Fibroblast of skin of abdomen (primary cell): ENCODE measurements at regions not wholly inside any gene's neighbourhood (a gene's known extent, or its start where the extent isn't known, plus 50 kb on each side); places are given as distances from the start of the nearest gene placed in this dataset.

Experiments used
- DNase-seq: peaks from one replicate; pipeline ENCODE4 v3.0.0-alpha.2; 2013

GRCh38 chr22:27610863-27611786 is 190.4 kb downstream of the MN1 start:
- no peak for DNase-seq

GRCh38 chr22:27612115-27612514 is 189.4 kb downstream of the MN1 start:
- no peak for DNase-seq

GRCh38 chr22:27613099-27614005 is 188.2 kb downstream of the MN1 start:
- no peak for DNase-seq

GRCh38 chr22:27614006-27614649 is 187.4 kb downstream of the MN1 start:
- no peak for DNase-seq

GRCh38 chr22:27614650-27615007 is 186.9 kb downstream of the MN1 start:
- no peak for DNase-seq

- no peak for DNase-seq
Observed at GRCh38 chr22:27615408-27615807, 186.1 kb downstream of the MN1 start.

GRCh38 chr22:27616033-27616432 is 185.5 kb downstream of the MN1 start:
- DNase-seq, result no peak

GRCh38 chr22:27617214-27617881 is 184.2 kb downstream of the MN1 start:
- DNase-seq, result no peak

- DNase-seq, result no peak
Observed at GRCh38 chr22:27620367-27621154, 181.0 kb downstream of the MN1 start.

- no peak for DNase-seq
Observed at GRCh38 chr22:27621486-27622070, 180.0 kb downstream of the MN1 start.

GRCh38 chr22:27624042-27624441 is 177.5 kb downstream of the MN1 start:
- DNase-seq, result no peak

GRCh38 chr22:27624705-27625104 is 176.9 kb downstream of the MN1 start:
- peak; percentile 46 for DNase-seq

- DNase-seq, result no peak
Observed at GRCh38 chr22:27625769-27626674, 175.5 kb downstream of the MN1 start.

- DNase-seq, result no peak
Observed at GRCh38 chr22:27626675-27627443, 174.7 kb downstream of the MN1 start.

- no peak for DNase-seq
Observed at GRCh38 chr22:27627444-27627833, 174.1 kb downstream of the MN1 start.

- no peak for DNase-seq
Observed at GRCh38 chr22:27627901-27628300, 173.7 kb downstream of the MN1 start.

- no peak for DNase-seq
Observed at GRCh38 chr22:27628341-27628740, 173.2 kb downstream of the MN1 start.

- no peak for DNase-seq
Observed at GRCh38 chr22:27628891-27629631, 172.5 kb downstream of the MN1 start.
